ENCODE measurements at regions not wholly inside any gene's neighbourhood (a gene's known extent, or its start where the extent isn't known, plus 50 kb on each side); places are given as distances from the start of the nearest gene placed in this dataset.

DNA sequence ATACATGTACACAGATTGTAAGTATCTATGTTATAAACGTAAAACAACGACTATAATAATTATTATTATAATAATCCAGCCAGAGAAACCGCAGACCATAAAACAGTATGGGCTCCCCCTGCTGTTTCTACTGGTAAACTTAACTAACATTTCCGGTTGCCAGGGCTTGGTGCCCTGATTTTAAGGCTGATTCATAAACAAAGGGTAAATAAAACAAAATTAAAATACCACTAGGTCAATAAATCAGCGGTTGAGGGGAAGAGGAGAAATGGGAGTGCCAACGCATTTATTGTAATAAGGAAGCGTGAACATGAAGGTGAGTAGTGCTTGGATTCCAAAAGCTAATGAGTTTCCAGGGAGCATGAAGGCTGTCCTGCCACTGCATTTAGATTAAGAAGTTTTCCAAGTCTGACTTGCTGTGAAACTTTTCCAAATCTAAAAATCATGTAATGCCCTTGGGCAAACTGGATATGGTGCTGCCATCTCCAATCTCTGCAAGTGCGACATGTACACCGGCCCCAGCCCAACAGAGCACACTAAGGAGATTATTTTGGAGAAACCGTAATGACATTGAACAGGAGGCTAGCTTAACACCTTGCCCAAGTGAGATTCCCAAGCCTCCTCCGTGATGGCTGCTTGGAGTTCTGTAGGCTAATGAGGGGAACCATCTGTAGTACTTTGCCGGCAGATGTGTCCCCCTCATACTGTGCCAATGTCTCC lies 50.7 kb upstream of the HNRNPA3 start:
- TF ChIP-seq, protein P1, sequence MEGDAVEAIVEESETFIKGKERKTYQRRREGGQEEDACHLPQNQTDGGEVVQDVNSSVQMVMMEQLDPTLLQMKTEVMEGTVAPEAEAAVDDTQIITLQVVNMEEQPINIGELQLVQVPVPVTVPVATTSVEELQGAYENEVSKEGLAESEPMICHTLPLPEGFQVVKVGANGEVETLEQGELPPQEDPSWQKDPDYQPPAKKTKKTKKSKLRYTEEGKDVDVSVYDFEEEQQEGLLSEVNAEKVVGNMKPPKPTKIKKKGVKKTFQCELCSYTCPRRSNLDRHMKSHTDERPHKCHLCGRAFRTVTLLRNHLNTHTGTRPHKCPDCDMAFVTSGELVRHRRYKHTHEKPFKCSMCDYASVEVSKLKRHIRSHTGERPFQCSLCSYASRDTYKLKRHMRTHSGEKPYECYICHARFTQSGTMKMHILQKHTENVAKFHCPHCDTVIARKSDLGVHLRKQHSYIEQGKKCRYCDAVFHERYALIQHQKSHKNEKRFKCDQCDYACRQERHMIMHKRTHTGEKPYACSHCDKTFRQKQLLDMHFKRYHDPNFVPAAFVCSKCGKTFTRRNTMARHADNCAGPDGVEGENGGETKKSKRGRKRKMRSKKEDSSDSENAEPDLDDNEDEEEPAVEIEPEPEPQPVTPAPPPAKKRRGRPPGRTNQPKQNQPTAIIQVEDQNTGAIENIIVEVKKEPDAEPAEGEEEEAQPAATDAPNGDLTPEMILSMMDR (conservative IDR thresholded peaks at IDR 0.05; ENCODE audit: control insufficient read depth, insufficient read depth, low read depth, low read length) = peak; percentile 60
- DNase-seq (ENCODE audit: low read depth) = peak; percentile 54
- no peak overlapping the region for H3K4me3 ChIP-seq (ENCODE audit: control insufficient read depth, low read depth, low read length)
